T follicular helper cell (primary cell): ENCODE measurements at regions not wholly inside any gene's neighbourhood (a gene's known extent, or its start where the extent isn't known, plus 50 kb on each side); places are given as distances from the start of the nearest gene placed in this dataset.
"Not testable (repeated sequence)": the region's sequence is repeated elsewhere in the genome, so short reads cannot be mapped to it uniquely, and the experiment has no call there.

Source experiments
- DNase-seq: peaks from one replicate; pipeline ENCODE4 v3.0.0-alpha.2; 2020; ENCODE audit warnings: low read depth

DNA sequence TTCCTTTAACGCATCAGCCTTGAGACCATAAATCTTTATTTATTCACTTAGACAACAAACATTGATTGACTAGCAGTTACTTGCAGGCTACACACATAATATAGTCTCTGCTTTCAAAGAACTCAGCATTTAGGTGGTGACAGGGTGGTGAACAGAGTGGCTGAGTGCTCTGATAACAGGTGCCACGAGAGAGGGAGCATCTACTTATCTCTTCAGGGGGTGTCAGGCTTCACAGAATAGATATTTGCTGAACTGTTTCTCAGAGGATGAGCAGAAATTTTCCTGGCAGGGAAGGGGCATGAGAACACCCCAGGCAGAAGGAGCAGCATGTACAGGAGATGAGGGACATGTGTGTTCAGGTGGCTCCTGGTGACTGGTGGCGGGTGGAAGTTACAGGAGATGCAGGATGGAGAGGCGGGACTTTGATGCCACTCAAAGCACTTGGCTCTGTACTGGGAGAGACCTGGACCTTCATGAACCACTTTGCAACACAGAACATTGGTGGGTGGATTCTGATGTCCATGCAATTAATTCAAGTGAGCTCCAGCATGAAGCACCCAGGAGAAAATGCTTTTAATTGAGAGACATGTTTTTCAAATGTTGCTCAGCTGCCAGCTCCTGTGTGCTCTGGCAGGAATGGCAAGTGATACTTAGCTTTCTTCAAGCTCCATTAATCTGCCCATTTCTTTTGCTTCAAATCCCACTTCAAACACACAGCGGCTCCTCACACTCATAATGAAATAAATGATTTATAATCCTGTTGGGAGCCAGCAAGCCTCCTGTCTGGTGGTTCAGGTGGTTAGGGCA, 248.9 kb downstream of the MYCN start:
- no peak for DNase-seq

DNA sequence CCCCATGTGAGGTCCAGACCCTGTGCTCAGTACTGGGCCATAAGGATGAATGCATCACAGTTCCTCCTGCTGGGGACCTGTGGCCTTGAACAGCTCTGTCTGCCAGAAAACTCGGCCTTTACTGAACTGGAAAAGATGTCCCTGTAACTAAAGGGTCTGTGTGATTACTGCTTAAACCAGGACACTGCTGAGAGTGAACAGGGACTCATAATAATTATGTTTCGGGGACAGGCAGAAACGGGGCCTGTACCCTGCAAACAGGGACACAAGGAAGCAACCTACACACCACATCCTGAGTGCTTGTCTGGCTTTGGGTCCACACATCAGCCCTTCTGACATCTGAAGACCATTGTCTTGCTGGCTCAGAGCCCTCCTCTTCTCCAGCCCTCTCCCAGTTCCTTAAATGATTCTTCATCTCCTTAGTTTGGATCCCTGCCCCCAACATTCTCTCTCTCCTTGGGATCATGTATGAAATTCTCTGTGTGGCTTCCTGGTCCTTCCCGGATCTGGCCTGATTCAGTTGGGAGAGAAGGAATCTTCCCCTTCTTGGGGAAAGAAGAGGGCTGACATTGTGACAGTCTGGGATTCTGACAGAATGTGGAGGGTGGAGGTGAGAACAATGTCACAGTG, 248.0 kb downstream of the MYCN start:
- DNase-seq, result no peak

DNA sequence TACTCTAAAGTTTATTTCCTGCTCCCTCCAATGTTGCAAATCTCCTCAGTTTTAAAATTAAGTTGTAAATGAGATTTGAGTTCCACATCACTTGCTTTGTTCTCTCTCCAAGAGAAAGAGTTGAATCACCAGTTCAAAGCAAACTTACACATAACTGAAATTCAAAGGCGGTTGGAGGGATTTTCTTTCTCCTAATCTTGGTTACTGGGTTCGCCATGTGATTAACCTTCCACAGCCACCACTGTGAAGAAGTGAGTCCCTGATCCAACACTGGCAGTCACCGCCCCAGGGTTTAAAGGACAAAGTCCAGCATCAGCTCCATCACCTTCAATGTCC, 247.1 kb downstream of the MYCN start:
- no peak for DNase-seq

- no peak for DNase-seq
Measured at GRCh38 chr2:16186661-16187481, 246.5 kb downstream of the MYCN start.

- DNase-seq, result no peak
Measured at GRCh38 chr2:16185801-16186272, 245.5 kb downstream of the MYCN start.

DNA sequence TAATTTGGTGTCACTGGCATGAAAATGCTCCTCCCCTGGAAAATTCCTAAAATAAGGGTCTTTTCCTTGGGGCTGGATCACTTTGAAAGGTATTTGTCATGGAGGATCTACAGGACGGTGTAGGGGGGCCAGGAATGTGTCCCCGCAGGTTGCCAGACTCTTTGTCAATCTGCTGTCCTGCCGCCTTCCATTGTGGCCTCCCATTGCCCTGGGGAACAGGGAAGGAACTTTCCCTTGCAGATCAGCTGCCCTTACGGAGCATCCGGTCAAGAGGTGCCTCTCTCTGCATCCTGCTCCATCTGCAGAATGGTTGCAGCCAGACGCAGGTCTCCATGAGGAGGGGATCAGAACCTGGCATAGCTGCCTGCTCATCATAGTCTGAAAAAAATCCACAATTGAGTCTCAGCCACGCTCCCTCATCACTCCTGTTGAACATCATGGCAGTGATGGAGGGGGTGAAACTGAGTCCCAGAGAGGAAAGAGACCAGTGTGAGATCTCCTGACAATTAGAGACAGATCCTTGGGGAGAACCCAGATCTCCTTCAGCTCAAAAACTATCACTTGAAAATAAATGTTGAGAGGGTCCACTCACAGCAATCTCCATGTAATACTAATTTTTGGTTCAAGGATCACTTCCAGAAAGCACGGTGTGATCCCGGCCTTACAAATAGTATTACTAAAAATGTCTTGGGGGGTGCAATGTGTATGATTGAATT, 244.8 kb downstream of the MYCN start:
- no peak for DNase-seq

DNA sequence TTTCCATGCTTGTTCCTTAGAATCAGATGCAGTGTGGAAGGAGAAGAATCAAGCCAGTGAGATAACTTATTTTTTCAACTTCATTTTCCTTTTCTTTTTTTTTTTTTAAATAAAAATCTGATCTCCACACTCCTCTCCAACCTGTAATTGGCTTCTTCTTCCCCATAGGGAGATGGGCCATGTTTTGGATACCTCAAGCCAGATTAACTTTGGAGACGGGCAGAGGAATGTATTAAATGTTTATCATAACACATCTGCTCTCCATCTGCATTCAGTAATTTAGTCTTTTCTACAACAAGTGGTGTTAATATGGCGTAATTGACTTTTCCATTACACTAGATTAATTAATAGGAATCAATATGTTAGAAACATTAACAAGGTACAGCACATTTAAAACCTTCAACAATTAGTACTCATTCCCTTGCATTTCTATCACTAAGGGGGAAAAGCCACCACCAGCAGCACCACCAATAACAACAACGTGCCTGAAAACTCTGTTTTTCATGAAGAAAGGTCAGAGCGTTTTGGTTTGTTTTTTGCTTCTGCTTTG, 244.1 kb downstream of the MYCN start:
- DNase-seq, result no peak

DNA sequence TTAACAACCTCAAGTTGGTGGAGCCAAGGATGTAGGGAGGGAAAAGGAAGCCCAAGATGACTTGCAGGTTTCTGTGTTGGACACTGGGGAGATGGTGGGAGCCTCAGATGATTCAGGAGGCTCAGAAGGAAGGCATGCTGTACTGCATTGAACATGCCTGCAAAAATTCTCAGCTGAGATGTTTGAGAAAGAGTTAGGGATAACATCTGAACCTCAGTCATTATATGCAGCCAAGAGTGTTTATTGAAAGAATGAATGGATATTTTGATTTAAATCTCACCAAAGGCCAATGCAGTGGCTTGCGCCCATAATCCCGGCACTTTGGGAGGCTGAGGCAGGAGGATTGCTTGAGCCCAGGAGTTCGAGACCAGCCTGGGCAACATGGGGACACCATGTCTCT, 243.0 kb downstream of the MYCN start:
- no peak for DNase-seq

DNA sequence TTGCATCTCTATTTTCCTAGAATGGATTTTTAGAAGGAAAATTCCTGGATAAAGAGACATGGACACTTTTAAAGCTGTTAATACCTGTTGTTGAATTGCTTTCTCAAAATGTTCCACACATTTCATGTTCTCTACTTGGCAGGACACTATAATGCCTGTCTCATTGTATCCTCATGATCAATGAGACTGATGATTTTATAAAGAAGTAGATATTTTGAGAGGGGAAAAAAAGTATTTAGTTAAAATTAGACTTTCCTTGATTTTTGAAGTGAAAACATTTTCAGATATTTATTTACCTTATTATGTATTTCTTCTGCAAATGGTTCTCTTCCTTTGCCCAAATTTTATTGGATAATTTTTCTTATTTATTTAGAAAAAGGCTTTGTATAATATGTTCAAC, 242.5 kb downstream of the MYCN start:
- DNase-seq, result no peak

DNA sequence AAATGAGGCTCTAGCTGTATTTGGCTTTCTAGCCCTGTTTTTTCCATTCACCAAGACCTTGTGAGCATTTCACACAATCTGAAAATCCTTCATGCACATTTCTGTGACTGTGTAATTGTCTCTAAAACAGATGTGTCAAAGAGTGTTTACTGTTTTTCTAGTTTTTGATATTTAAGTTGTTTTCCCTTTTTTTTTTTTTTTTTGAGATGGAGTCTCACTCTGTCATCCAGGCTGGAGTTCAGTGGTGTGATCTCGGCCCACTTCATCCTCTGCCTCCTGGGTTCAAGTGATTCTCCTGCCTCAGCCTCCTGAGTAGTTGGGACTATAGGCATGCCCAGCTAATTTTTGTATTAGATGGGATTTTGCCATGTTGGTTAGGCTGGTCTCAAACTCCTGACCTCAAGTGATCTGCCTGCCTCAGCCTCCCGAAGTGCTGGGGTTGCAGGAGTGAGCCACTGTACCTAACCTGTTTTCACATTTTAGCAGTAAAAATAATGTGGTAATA, 242.0 kb downstream of the MYCN start:
- not testable (repeated sequence) for DNase-seq

DNA sequence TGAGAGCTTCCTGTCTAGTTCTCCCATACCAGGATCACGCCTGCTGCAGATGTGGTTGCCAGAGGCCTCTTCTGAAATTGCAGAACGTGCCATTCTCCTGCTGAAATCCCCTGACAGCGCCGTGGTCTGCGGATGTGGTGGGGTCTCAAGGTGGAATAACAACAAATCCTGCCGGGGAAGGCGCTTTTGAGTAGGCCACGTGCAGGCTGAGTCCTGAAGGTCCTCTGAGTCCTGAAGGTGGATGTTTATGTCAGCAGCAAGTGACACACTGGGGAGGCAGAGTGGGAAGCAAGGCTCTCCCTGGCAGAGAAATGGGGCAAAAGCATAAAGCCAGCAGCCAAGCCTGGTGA, 241.4 kb downstream of the MYCN start:
- no peak for DNase-seq

DNA sequence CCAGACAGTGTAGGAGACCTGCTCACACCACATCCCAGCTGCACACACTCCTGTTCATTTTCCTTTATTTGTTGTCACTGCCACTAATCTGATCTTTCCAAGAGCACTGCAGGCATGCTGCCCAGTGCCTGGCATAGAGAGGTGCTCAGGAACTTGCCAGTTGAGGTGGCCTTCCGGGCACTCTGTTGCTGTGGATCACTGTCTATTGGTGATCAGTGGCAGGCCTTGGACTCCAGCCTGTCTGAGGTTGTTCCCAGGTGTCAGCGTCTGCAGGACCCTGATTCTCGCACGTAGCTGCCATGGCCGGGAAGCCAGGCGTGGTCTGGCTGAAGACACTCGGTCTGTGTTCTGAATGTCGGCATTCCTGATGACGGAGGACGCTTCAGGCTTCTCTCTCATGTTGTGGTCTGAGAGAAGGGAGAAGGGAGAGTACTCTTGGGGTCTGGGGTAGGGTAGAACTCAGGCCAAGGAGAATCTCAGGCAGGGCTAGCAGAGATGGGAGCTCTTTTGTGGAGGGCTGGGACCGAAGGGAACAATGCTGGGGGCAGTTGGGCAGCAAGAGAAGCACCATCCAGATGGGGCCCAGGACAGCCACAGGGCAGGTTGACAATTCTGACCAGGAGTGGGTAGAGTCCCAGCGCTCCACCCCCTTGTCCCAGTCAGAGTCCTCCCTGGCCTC, 240.9 kb downstream of the MYCN start:
- no peak for DNase-seq

GRCh38 chr2:16180631-16181030, 240.3 kb downstream of the MYCN start:
- no peak for DNase-seq

- no peak for DNase-seq
Measured at GRCh38 chr2:16179701-16180416, 239.5 kb downstream of the MYCN start.

GRCh38 chr2:16178551-16179130, 238.3 kb downstream of the MYCN start:
- no peak for DNase-seq

- DNase-seq, result no peak
Measured at GRCh38 chr2:16177671-16178180, 237.4 kb downstream of the MYCN start.

DNA sequence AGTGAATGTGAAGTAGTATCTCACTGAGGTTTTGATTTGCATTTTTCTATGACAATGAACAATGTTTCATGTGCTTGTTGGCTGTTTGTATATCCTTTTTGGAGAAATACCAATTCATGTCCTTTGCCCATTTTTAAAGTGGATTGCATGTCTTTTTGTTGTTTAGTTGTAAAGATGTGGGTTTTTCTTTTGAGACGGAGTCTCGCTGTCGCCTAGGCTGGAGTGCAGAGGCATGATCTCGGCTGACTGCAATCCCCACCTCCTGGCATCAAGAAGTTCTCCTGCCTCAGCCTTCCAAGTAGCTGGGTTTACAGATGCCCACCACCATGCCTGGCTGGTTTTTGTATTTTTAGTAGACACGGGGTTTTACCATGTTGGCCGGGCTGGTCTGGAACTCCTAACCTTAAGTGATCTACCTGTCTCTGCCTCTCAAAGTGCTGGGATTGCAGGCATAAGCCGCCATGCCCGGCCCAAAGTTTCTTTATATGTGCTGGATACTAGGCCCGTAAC, 236.7 kb downstream of the MYCN start:
- no peak for DNase-seq

- no peak for DNase-seq
Measured at GRCh38 chr2:16175247-16175825, 235.0 kb downstream of the MYCN start.

- DNase-seq, result no peak
Measured at GRCh38 chr2:16174693-16175045, 234.3 kb downstream of the MYCN start.
